HEK293 (cell line): ENCODE measurements at regions not wholly inside any gene's neighbourhood (a gene's known extent, or its start where the extent isn't known, plus 50 kb on each side); places are given as distances from the start of the nearest gene placed in this dataset.

Experiments used
- TRIM28 ChIP-seq: IDR thresholded peaks from 2 replicates; pipeline ENCODE4 v1.6.1; 2011; ENCODE audit warnings: low read length, control low read depth, borderline replicate concordance
- ZFP37 ChIP-seq: fragments of 450-650 bp; formaldehyde crosslinking; IDR thresholded peaks from 2 replicates; pipeline ENCODE4 v1.5.1; 2016; ENCODE audit warnings: missing biosample characterization, missing genetic modification characterization
- ZNF324 ChIP-seq: fragments of 450-650 bp; formaldehyde crosslinking; IDR thresholded peaks from 2 replicates; pipeline ENCODE4 v1.5.1; 2016; ENCODE audit warnings: missing biosample characterization, missing genetic modification characterization
- ZNF473 ChIP-seq: fragments of 450-650 bp; formaldehyde crosslinking; IDR thresholded peaks from 2 replicates; pipeline ENCODE4 v1.5.1; 2017; ENCODE audit warnings: missing biosample characterization, missing genetic modification characterization
- ZNF48 ChIP-seq: fragments of 450-650 bp; formaldehyde crosslinking; IDR thresholded peaks from 2 replicates; pipeline ENCODE4 v1.5.1; 2016; ENCODE audit warnings: missing biosample characterization, missing genetic modification characterization
- TF ChIP-seq, protein P1 (sequence below): fragments of 450-650 bp; formaldehyde crosslinking; IDR thresholded peaks from 2 replicates; pipeline ENCODE4 v1.5.1; 2016; ENCODE audit warnings: missing biosample characterization, missing genetic modification characterization

DNA sequence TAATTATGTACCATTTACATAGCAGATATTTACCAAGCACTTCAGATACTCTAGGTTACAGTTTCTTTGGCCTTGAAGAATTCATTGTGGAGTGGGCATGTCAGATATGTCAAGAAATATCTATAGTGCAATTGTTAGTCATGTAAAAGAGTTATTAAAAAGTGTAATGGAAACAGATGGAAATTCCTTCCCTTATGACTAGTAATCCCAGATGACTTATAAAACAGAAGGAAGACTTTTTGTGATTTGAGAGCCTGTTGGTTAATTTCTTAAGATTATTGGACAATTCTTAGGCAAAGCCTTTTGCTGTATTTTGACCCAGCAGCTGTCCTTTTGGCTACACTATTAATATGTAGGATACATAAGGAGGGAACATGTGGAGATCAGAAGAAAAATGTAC is 708.9 kb upstream of the NECTIN3 start:
- TF ChIP-seq, protein P1, sequence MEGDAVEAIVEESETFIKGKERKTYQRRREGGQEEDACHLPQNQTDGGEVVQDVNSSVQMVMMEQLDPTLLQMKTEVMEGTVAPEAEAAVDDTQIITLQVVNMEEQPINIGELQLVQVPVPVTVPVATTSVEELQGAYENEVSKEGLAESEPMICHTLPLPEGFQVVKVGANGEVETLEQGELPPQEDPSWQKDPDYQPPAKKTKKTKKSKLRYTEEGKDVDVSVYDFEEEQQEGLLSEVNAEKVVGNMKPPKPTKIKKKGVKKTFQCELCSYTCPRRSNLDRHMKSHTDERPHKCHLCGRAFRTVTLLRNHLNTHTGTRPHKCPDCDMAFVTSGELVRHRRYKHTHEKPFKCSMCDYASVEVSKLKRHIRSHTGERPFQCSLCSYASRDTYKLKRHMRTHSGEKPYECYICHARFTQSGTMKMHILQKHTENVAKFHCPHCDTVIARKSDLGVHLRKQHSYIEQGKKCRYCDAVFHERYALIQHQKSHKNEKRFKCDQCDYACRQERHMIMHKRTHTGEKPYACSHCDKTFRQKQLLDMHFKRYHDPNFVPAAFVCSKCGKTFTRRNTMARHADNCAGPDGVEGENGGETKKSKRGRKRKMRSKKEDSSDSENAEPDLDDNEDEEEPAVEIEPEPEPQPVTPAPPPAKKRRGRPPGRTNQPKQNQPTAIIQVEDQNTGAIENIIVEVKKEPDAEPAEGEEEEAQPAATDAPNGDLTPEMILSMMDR (tag by site-specific recombination) = no peak
- TF ChIP-seq ZNF473 (tag by site-specific recombination) (no peak), ZNF324 (tag by site-specific recombination) (no peak), ZFP37 (tag by site-specific recombination) (no peak), ZNF48 (tag by site-specific recombination) (no peak), TRIM28 (no peak)
